ENCODE measurements at regions not wholly inside any gene's neighbourhood (a gene's known extent, or its start where the extent isn't known, plus 50 kb on each side); places are given as distances from the start of the nearest gene placed in this dataset.

GRCh38 chr13:106433066-106433465 lies 102.4 kb downstream of the EFNB2 start:
- no peak for TF ChIP-seq GATA2 (IDR thresholded peaks at IDR 0.05; ENCODE audit: low read depth, low read length)
- no peak for TF ChIP-seq GATA3 (IDR thresholded peaks at IDR 0.05; ENCODE audit: low read depth, low read length)

- TF ChIP-seq GATA2 (IDR thresholded peaks at IDR 0.05; ENCODE audit: low read depth, low read length) = no peak
- no peak for TF ChIP-seq GATA3 (IDR thresholded peaks at IDR 0.05; ENCODE audit: low read depth, low read length)
Measured at GRCh38 chr13:106432636-106433035, 102.8 kb downstream of the EFNB2 start.

DNA sequence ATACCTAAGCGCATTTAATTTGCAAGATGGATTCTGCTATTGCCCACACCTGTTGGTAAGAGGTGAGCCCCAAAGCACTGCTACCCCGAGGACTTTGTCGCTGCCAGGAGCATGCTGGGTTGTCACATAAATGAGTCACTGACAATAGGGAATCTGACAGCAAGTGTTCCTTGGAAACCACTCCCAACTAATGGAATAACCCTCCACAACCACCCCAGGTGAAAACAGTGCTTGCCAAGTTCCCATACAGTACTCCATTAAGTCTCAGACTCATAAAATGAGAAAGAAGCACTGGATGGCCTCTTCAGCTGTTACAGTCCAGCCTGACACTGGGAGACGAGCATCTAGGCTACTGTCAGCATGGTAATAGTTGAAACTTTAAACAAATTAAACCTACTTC lies 108.6 kb downstream of the EFNB2 start:
- TF ChIP-seq GATA2 (IDR thresholded peaks at IDR 0.05; ENCODE audit: low read depth, low read length) (no peak), GATA3 (IDR thresholded peaks at IDR 0.05; ENCODE audit: low read depth, low read length) (no peak)

DNA sequence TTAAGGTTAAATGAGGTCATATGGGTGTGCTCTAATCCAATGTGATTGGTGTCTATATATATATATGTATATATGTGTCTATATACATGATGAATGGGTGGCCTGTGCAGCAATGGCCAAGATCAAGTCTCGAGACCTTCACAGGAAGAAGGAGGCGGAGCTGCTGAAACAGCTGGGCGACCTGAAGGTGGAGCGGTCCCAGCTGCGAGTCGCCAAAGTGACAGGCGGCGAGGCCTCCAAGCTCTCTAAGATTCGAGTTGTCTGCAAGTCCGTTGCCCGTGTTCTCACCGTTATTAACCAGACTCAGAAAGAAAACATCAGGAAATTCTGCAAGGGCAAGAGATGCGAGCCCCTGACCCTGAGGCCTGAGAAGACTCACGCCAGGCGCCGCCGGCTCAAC lies 109.8 kb downstream of the EFNB2 start:
- no peak for TF ChIP-seq GATA2 (IDR thresholded peaks at IDR 0.05; ENCODE audit: low read depth, low read length)
- no peak for TF ChIP-seq GATA3 (IDR thresholded peaks at IDR 0.05; ENCODE audit: low read depth, low read length)

GRCh38 chr13:106424805-106425204 lies 110.7 kb downstream of the EFNB2 start:
- no peak for TF ChIP-seq GATA3 (IDR thresholded peaks at IDR 0.05; ENCODE audit: low read depth, low read length)
- no peak for TF ChIP-seq GATA2 (IDR thresholded peaks at IDR 0.05; ENCODE audit: low read depth, low read length)

DNA sequence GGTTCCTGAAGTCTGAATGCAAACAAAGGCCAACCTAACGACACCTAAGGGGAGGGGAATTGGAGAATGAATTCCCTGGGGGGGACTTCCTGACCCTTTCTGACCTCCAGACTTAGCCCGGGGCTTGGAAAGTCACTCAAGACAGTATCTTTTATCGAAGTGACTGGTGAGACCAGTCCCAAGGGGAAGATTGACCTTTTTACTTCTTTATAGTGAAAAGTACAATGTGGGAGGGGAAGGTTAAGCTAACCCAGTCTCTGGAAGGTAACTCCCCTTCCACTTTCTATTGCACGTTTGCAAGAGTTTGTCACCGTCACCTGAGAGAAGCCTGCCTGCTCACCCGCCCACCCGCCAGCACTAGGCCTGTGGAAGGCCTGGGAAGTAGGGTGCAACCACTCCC lies 111.9 kb downstream of the EFNB2 start:
- no peak for TF ChIP-seq GATA3 (IDR thresholded peaks at IDR 0.05; ENCODE audit: low read depth, low read length)
- no peak for TF ChIP-seq GATA2 (IDR thresholded peaks at IDR 0.05; ENCODE audit: low read depth, low read length)

DNA sequence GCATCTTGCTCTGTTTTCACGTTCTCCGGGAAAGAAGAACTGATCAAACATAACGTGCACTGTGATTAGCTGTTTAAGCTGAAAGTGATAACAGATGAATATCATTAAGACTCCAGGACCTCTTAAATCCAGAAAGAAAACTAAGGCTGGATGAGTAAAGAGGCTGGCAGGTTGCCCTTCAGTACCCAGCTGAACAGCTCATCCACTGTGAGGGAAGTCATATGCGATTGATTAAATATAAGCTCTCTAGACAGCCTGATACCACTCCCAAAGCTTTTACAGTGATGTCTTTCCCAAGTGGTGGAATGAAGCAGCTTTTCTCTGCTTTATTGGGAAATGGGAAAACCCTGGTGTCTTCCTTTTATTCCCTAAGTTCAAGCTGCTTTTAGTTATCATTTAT lies 116.9 kb downstream of the EFNB2 start:
- TF ChIP-seq GATA2 (IDR thresholded peaks at IDR 0.05; ENCODE audit: low read depth, low read length) (no peak), GATA3 (IDR thresholded peaks at IDR 0.05; ENCODE audit: low read depth, low read length) (no peak)

DNA sequence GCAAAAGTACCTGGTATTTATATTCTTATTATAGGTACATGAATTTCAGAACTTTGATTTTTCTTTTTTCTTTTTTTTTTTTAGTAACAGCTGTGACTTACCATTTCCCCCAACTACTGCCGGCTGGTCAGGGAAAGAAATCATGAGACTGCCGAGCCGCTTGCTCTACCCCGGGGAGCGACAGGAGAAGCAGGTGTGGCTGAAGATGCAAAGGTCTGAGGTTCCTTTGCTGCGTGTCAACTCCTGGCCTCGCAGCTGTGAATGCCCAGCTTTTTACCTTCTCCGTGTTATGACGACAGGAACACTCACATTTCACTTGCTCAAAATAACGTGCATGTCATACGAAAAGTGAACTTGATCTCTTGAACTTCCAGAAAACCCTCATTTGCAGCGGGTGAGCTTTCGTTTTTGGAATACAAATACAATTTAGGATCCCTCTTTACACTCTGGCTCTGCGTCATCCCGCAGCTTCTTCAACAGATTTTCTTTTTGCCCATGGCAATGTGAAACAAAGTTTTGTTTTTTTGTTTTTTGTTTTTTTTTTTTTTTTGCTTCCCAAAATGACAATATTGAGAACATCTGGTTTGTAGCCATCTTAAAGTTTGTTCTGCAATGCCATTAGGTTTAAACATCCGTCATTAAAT lies 117.9 kb downstream of the EFNB2 start:
- TF ChIP-seq GATA2 (IDR thresholded peaks at IDR 0.05; ENCODE audit: low read depth, low read length) (no peak), GATA3 (IDR thresholded peaks at IDR 0.05; ENCODE audit: low read depth, low read length) (no peak)

- TF ChIP-seq GATA3 (IDR thresholded peaks at IDR 0.05; ENCODE audit: low read depth, low read length) (no peak), GATA2 (IDR thresholded peaks at IDR 0.05; ENCODE audit: low read depth, low read length) (no peak)
Measured at GRCh38 chr13:106416645-106417044, 118.8 kb downstream of the EFNB2 start.

DNA sequence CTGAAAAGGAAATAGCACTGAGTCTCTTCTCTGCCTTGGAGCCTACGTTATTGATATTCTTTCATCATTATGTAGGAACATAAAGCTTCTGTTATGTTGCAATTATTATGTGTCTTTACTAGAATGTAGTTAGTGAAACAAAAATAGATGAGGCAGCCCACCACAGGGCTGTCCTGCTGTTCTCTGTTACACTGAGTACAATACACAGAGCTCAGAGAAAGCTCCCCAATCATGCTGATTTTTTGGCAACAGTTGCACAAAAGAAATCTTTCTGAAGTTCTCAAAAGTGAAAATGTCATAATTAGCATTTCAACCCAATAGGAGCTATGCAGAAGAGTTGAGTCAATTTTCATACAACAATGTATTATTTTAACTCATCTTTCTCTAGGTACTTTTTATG lies 119.5 kb downstream of the EFNB2 start:
- TF ChIP-seq GATA2 (IDR thresholded peaks at IDR 0.05; ENCODE audit: low read depth, low read length) = no peak
- no peak for TF ChIP-seq GATA3 (IDR thresholded peaks at IDR 0.05; ENCODE audit: low read depth, low read length)

GRCh38 chr13:106415442-106415841 lies 120.0 kb downstream of the EFNB2 start:
- no peak for TF ChIP-seq GATA2 (IDR thresholded peaks at IDR 0.05; ENCODE audit: low read depth, low read length)
- no peak for TF ChIP-seq GATA3 (IDR thresholded peaks at IDR 0.05; ENCODE audit: low read depth, low read length)

- TF ChIP-seq GATA3 (IDR thresholded peaks at IDR 0.05; ENCODE audit: low read depth, low read length) = no peak
- no peak for TF ChIP-seq GATA2 (IDR thresholded peaks at IDR 0.05; ENCODE audit: low read depth, low read length)
Measured at GRCh38 chr13:106407338-106407737, 128.1 kb downstream of the EFNB2 start.

GRCh38 chr13:106405731-106406130 lies 129.7 kb downstream of the EFNB2 start:
- TF ChIP-seq GATA2 (IDR thresholded peaks at IDR 0.05; ENCODE audit: low read depth, low read length) (no peak), GATA3 (IDR thresholded peaks at IDR 0.05; ENCODE audit: low read depth, low read length) (no peak)

DNA sequence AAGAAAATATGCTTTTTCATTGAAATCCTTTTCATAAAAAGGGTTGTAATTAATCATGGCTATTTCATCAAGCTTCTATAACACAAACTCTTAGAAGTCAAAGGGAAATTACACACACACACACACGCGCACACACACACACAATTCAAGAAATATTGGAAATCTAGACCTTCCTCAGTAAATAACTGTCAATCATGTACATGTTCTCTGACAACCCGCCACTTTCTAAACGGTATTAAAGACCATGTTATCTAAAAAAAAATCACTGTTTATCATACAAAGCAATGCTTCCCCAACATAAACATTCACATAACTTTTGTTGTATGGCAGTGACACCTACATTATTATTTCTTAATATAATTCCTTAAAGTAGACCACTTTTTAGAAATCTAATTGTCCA lies 132.2 kb downstream of the EFNB2 start:
- TF ChIP-seq GATA2 (IDR thresholded peaks at IDR 0.05; ENCODE audit: low read depth, low read length) (no peak), GATA3 (IDR thresholded peaks at IDR 0.05; ENCODE audit: low read depth, low read length) (no peak)

DNA sequence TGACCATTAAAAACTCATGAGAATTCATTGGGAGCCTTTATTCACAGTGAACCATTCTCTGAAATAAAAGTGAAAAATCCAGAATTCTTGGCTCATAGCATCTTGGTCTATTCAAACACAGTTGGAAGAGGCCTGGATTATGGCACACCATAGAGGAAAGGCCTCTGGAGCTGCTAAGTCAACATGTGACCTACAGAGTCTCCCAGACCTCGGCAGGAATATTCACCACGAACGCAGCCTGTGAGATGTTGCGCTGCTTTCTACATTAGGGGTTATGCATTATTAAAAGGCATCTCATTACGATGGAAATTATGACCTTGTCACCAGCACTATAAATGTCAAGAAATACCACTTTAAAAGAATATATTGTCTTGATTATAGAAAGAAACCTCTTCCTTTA lies 132.6 kb downstream of the EFNB2 start:
- TF ChIP-seq GATA2 (IDR thresholded peaks at IDR 0.05; ENCODE audit: low read depth, low read length) (no peak), GATA3 (IDR thresholded peaks at IDR 0.05; ENCODE audit: low read depth, low read length) (no peak)

- TF ChIP-seq GATA3 (IDR thresholded peaks at IDR 0.05; ENCODE audit: low read depth, low read length) (no peak), GATA2 (IDR thresholded peaks at IDR 0.05; ENCODE audit: low read depth, low read length) (no peak)
Measured at GRCh38 chr13:106401081-106401480, 134.4 kb downstream of the EFNB2 start.

All from SH-SY5Y (cell line).